RPMI7951 (cell line): ENCODE measurements at regions not wholly inside any gene's neighbourhood (a gene's known extent, or its start where the extent isn't known, plus 50 kb on each side); places are given as distances from the start of the nearest gene placed in this dataset.
"Not testable (repeated sequence)": the region's sequence is repeated elsewhere in the genome, so short reads cannot be mapped to it uniquely, and the experiment has no call there.

Source experiments
- DNase-seq: peaks from one replicate; pipeline ENCODE4 v3.0.0-alpha.2; 2012; ENCODE audit warnings: low read depth

GRCh38 chr12:131213896-131214442, 260.3 kb downstream of the ADGRD1 start:
- no peak for DNase-seq

- DNase-seq, result not testable (repeated sequence)
Observed at GRCh38 chr12:131214936-131215335, 261.2 kb downstream of the ADGRD1 start.

GRCh38 chr12:131216587-131216986, 262.9 kb downstream of the ADGRD1 start:
- DNase-seq, result not testable (repeated sequence)

GRCh38 chr12:131217024-131217586, 263.4 kb downstream of the ADGRD1 start:
- DNase-seq, result no peak

- no peak for DNase-seq
Observed at GRCh38 chr12:131218026-131218922, 264.6 kb downstream of the ADGRD1 start.

- DNase-seq, result no peak
Observed at GRCh38 chr12:131218923-131219669, 265.4 kb downstream of the ADGRD1 start.

GRCh38 chr12:131219670-131220330, 266.1 kb downstream of the ADGRD1 start:
- no peak for DNase-seq

GRCh38 chr12:131220331-131220685, 266.6 kb downstream of the ADGRD1 start:
- DNase-seq, result no peak

GRCh38 chr12:131221061-131221956, 267.6 kb downstream of the ADGRD1 start:
- no peak for DNase-seq

GRCh38 chr12:131221957-131222328, 268.2 kb downstream of the ADGRD1 start:
- DNase-seq, result no peak

GRCh38 chr12:131222329-131223139, 268.8 kb downstream of the ADGRD1 start:
- peak; percentile 31 for DNase-seq

- DNase-seq, result no peak
Observed at GRCh38 chr12:131223171-131223761, 269.6 kb downstream of the ADGRD1 start.

GRCh38 chr12:131223791-131224225, 270.1 kb downstream of the ADGRD1 start:
- DNase-seq, result no peak

GRCh38 chr12:131224226-131225065, 270.7 kb downstream of the ADGRD1 start:
- DNase-seq, result not testable (repeated sequence)

- DNase-seq, result not testable (repeated sequence)
Observed at GRCh38 chr12:131225066-131225380, 271.3 kb downstream of the ADGRD1 start.

- DNase-seq, result no peak
Observed at GRCh38 chr12:131226345-131227265, 272.9 kb downstream of the ADGRD1 start.

- DNase-seq, result not testable (repeated sequence)
Observed at GRCh38 chr12:131227641-131228040, 273.9 kb downstream of the ADGRD1 start.

GRCh38 chr12:131229079-131229425, 275.3 kb downstream of the ADGRD1 start:
- DNase-seq, result not testable (repeated sequence)
